Panc1 (cell line): ENCODE measurements at regions not wholly inside any gene's neighbourhood (a gene's known extent, or its start where the extent isn't known, plus 50 kb on each side); places are given as distances from the start of the nearest gene placed in this dataset.

Experiments used
- ATAC-seq: fragments of 200-7000 bp; cut with Tn5 transposase; 2 replicates; pipeline ENCODE4 v1.9.1; 2020; ENCODE audit warnings: mild to moderate bottlenecking, moderate library complexity
- BruUV-seq: library from RNA; stranded (reverse); fragments of 400-500 nt; replicated peaks from 2 replicates; lab custom pipeline; 2021; lab: Mats Ljungman, UMichigan
- CTCF ChIA-PET: fragments of 300-600 bp; sonication (Branson Sonifier 250); formaldehyde crosslinking; loops from one replicate; lab custom pipeline; 2022; ENCODE audit warnings: antibody characterized with exemption; lab: Charles Lee
- POLR2A ChIA-PET: fragments of 300-600 bp; sonication (Branson Sonifier 250); formaldehyde crosslinking; loops from one replicate; lab custom pipeline; 2022; ENCODE audit warnings: antibody characterized with exemption; lab: Charles Lee
- DNase-seq: peaks from one replicate; pipeline ENCODE4 v3.0.0-alpha.2; 2010; ENCODE audit warnings: low read depth, low spot score
- H3K27ac ChIP-seq: 2 replicates; pipeline ENCODE4 v1.5.1; 2011; ENCODE audit warnings: mild to moderate bottlenecking, low read length, inconsistent platforms
- H3K27me3 ChIP-seq: fragments of 200-500 bp; sonication (Bioruptor generic); 2 replicates; pipeline ENCODE4 v1.6.0; 2014; ENCODE audit warnings: low read length, inconsistent platforms; ENCODE audit not compliant: control insufficient read depth, insufficient read depth
- H3K36me3 ChIP-seq: fragments of 200-500 bp; sonication (Bioruptor generic); 2 replicates; pipeline ENCODE4 v1.5.1; 2014; ENCODE audit warnings: inconsistent platforms, mild to moderate bottlenecking, low read length, moderate library complexity; ENCODE audit not compliant: control insufficient read depth, insufficient read depth
- H3K4me1 ChIP-seq: 2 replicates; pipeline ENCODE4 v1.5.1; 2011; ENCODE audit warnings: inconsistent platforms, mild to moderate bottlenecking, low read length, moderate library complexity; ENCODE audit not compliant: control insufficient read depth, insufficient read depth
- H3K4me3 ChIP-seq, 2 experiments: 2 replicates each; pipeline ENCODE4 v1.5.1; 2011 to 2012; ENCODE audit warnings: low read depth in 2 of 2, low read length in 2 of 2, mild to moderate bottlenecking in 2 of 2, inconsistent platforms in 1 of 2, moderate library complexity in 1 of 2
- H3K9me3 ChIP-seq: fragments of 200-500 bp; sonication (Bioruptor generic); 2 replicates; pipeline ENCODE4 v1.5.1; 2014; ENCODE audit warnings: low read depth, mild to moderate bottlenecking, inconsistent platforms, low read length, moderate library complexity; ENCODE audit not compliant: control insufficient read depth, insufficient read depth
- POLR2AphosphoS5 ChIP-seq: IDR thresholded peaks from 2 replicates; pipeline ENCODE4 v1.6.1; 2012; ENCODE audit warnings: mild to moderate bottlenecking, low read depth, low read length, moderate library complexity
- SIN3A ChIP-seq: IDR thresholded peaks from 2 replicates; pipeline ENCODE4 v1.6.1; 2012; ENCODE audit warnings: low read depth, mild to moderate bottlenecking, low read length, moderate library complexity, borderline replicate concordance; ENCODE audit not compliant: insufficient read depth
- TCF7L2 ChIP-seq: IDR thresholded peaks from 2 replicates; pipeline ENCODE4 v1.6.1; 2011; ENCODE audit warnings: mild to moderate bottlenecking, low read depth, low read length, inconsistent platforms
- in situ Hi-C: cut with HindIII; loops from 2 replicates; pipeline ENCODE4 v1.10.0; 2016; ENCODE audit warnings: low sequenced_read_pairs, low pct_unique_long_range_greater_than_20kb
- intact Hi-C: fragments of 100-400 bp; cut with micrococcal nuclease; formaldehyde crosslinking; loops from one replicate; pipeline ENCODE4 v1.10.0; 2022; ENCODE audit not compliant: unreplicated experiment
- TF ChIP-seq, protein P1 (sequence below): fragments of 450-650 bp; IDR thresholded peaks from 2 replicates; pipeline ENCODE4 v1.5.1; 2017; ENCODE audit warnings: mild to moderate bottlenecking
- TF ChIP-seq, protein P2 (sequence below), 2 experiments: IDR thresholded peaks; 2 replicates each; pipeline ENCODE4 v1.6.1; 2011 to 2012; ENCODE audit warnings: low read depth in 2 of 2, control low read depth in 1 of 2, low read length in 1 of 2, mild to moderate bottlenecking in 1 of 2, moderate library complexity in 1 of 2; ENCODE audit not compliant: insufficient read depth in 1 of 2

GRCh38 chr2:3108105-3108504 lies 269.5 kb downstream of the EIPR1 start:
- TF ChIP-seq POLR2AphosphoS5 (no peak), SIN3A (no peak), TCF7L2 (no peak)
- TF ChIP-seq, protein P1, sequence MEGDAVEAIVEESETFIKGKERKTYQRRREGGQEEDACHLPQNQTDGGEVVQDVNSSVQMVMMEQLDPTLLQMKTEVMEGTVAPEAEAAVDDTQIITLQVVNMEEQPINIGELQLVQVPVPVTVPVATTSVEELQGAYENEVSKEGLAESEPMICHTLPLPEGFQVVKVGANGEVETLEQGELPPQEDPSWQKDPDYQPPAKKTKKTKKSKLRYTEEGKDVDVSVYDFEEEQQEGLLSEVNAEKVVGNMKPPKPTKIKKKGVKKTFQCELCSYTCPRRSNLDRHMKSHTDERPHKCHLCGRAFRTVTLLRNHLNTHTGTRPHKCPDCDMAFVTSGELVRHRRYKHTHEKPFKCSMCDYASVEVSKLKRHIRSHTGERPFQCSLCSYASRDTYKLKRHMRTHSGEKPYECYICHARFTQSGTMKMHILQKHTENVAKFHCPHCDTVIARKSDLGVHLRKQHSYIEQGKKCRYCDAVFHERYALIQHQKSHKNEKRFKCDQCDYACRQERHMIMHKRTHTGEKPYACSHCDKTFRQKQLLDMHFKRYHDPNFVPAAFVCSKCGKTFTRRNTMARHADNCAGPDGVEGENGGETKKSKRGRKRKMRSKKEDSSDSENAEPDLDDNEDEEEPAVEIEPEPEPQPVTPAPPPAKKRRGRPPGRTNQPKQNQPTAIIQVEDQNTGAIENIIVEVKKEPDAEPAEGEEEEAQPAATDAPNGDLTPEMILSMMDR, result no peak
- TF ChIP-seq, protein P2, sequence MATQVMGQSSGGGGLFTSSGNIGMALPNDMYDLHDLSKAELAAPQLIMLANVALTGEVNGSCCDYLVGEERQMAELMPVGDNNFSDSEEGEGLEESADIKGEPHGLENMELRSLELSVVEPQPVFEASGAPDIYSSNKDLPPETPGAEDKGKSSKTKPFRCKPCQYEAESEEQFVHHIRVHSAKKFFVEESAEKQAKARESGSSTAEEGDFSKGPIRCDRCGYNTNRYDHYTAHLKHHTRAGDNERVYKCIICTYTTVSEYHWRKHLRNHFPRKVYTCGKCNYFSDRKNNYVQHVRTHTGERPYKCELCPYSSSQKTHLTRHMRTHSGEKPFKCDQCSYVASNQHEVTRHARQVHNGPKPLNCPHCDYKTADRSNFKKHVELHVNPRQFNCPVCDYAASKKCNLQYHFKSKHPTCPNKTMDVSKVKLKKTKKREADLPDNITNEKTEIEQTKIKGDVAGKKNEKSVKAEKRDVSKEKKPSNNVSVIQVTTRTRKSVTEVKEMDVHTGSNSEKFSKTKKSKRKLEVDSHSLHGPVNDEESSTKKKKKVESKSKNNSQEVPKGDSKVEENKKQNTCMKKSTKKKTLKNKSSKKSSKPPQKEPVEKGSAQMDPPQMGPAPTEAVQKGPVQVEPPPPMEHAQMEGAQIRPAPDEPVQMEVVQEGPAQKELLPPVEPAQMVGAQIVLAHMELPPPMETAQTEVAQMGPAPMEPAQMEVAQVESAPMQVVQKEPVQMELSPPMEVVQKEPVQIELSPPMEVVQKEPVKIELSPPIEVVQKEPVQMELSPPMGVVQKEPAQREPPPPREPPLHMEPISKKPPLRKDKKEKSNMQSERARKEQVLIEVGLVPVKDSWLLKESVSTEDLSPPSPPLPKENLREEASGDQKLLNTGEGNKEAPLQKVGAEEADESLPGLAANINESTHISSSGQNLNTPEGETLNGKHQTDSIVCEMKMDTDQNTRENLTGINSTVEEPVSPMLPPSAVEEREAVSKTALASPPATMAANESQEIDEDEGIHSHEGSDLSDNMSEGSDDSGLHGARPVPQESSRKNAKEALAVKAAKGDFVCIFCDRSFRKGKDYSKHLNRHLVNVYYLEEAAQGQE (IDR thresholded peaks at IDR 0.05; ENCODE audit: insufficient read depth in 1 of 2, low read depth in 2 of 2, low read length in 1 of 2), result no peak
- DNase-seq, result no peak
- ChIA-PET POLR2A (no interaction called here), CTCF (no interaction called here)
- Histone ChIP-seq H3K27me3 (no peaks in the 10 kb centered on the region), H3K9me3 (no peaks in the 10 kb centered on the region), H3K4me3 (no peak overlapping the region), H3K4me1 (peaks cover 4% of the 10 kb centered on the region; the same call in 1 of the 2 replicates), H3K27ac (no peak overlapping the region), H3K36me3 (no peaks in the 10 kb centered on the region)
- ATAC-seq, result no peak
- in situ Hi-C loops (no loop called here), intact Hi-C loops (no loop called here)
- BruUV-seq, result no TSS peak

DNA sequence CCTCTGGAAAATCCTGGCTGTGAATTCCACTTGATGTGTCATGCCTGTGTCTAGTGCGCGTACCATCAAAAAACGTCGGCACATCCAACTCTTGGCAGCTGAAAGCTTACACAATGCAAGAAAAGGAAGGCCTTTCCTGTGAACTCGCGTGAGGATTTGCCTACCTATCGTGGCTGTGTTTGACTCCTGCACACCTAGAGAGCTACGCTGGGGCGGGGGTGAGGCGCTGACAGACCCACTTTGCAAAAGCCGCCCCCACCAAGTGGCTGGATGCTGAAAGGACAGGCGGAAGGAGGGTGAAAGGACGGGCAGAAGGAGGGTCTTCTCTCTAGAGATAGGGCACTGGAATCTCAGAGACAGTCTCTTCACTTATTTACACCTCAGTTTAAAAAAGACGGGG lies 270.1 kb downstream of the EIPR1 start:
- Histone ChIP-seq H3K4me3 (no peak overlapping the region), H3K9me3 (no peaks in the 10 kb centered on the region), H3K36me3 (no peaks in the 10 kb centered on the region), H3K27me3 (no peaks in the 10 kb centered on the region), H3K27ac (no peak overlapping the region), H3K4me1 (peaks cover 4% of the 10 kb centered on the region; the same call in 1 of the 2 replicates)
- ATAC-seq (no peak), DNase-seq (no peak)
- intact Hi-C loops, result no loop called here
- BruUV-seq, result no TSS peak
- ChIA-PET POLR2A (no interaction called here), CTCF (no interaction called here)
- in situ Hi-C loops, result no loop called here
- TF ChIP-seq TCF7L2 (no peak), SIN3A (no peak), POLR2AphosphoS5 (no peak)
- TF ChIP-seq, protein P2 (IDR thresholded peaks at IDR 0.05; ENCODE audit: insufficient read depth in 1 of 2, low read depth in 2 of 2, low read length in 1 of 2), result no peak
- TF ChIP-seq, protein P1, result no peak
